LNCaP clone FGC (cell line): ENCODE measurements at regions not wholly inside any gene's neighbourhood (a gene's known extent, or its start where the extent isn't known, plus 50 kb on each side); places are given as distances from the start of the nearest gene placed in this dataset.
A peak's percentile ranks its signal among the peaks of the same experiment; 100 is the strongest.
"Not testable (repeated sequence)": the region's sequence is repeated elsewhere in the genome, so short reads cannot be mapped to it uniquely, and the experiment has no call there.

Source experiments
- DNase-seq: peaks from one replicate; pipeline ENCODE4 v3.0.0-alpha.2; 2011; ENCODE audit warnings: low read depth
- H3K4me3 ChIP-seq: 2 replicates; pipeline ENCODE4 v1.5.1; 2011; ENCODE audit warnings: mild to moderate bottlenecking, low read depth, low read length, control low read depth
- TF ChIP-seq, protein P1 (sequence below): IDR thresholded peaks from 2 replicates; pipeline ENCODE4 v1.5.1; 2012; ENCODE audit warnings: mild to moderate bottlenecking; ENCODE audit not compliant: control insufficient read depth, insufficient read depth; ENCODE audit errors: extremely low read depth

DNA sequence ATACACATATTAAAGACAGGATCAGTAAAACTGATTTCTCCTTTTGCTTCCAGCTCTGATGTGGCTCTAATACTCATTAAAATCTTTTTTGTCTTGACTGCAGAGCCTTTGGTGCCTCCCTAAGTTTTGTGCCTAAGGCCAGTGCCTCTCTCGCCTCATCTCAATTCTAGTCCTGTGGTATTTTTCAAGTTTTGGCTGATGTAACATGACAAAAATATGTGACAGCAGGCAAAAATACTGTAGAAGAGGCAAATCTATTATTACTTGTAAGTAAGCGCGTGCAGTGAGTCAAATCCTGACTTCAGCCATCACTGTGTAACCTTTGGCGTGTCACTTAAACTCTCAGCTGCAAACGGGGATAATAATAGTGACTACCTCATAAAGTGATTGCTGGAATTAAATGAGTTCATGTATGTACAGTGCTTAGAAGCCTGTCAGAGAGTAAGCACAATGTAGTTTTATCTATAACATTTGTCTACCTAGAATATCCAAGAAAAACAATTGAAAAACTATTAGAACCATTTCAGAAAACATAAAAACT, 74.0 kb downstream of the MAB21L3 start:
- H3K4me3 ChIP-seq: no peak overlapping the region
- TF ChIP-seq, protein P1, sequence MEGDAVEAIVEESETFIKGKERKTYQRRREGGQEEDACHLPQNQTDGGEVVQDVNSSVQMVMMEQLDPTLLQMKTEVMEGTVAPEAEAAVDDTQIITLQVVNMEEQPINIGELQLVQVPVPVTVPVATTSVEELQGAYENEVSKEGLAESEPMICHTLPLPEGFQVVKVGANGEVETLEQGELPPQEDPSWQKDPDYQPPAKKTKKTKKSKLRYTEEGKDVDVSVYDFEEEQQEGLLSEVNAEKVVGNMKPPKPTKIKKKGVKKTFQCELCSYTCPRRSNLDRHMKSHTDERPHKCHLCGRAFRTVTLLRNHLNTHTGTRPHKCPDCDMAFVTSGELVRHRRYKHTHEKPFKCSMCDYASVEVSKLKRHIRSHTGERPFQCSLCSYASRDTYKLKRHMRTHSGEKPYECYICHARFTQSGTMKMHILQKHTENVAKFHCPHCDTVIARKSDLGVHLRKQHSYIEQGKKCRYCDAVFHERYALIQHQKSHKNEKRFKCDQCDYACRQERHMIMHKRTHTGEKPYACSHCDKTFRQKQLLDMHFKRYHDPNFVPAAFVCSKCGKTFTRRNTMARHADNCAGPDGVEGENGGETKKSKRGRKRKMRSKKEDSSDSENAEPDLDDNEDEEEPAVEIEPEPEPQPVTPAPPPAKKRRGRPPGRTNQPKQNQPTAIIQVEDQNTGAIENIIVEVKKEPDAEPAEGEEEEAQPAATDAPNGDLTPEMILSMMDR: no peak
- no peak for DNase-seq

DNA sequence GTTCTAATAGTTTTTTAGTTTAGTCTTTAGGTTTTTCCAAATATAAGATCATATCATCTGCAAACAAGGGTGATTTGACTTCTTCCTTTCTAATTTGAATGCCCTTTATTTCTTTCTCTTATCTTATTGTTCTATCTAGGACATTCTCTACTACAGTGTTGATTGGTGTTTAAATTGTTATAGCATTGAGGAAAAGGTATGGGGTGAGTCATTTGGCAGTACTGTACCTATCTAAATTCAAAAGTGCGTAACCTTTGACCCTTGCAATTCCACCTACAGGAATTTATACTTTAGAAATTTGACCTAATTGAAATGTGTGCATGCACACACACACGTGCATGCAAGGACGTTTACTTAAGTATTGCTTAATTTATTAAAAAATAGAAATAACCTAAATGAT, 78.3 kb downstream of the MAB21L3 start:
- TF ChIP-seq, protein P1: no peak
- H3K4me3 ChIP-seq: no peak overlapping the region

DNA sequence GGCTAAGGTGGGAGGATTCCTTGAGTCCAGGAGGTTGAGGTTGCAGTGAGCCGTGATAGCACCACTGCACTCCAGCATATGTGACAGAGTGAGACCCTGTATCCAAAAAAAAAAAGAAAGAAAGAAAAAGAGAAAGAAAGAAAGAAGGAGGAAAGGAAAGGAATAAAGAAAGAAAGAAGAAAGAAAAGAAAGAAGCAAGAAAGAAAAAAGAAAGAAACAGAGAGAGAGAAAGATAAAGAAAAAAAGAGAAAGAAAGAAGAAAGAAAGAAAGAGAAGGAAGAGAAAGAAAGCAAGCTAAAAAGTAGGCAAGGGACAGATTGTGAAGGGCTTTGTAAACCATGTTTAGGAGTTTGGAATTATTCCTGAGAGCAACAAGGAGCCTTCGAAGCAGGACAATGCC, 80.1 kb downstream of the MAB21L3 start:
- TF ChIP-seq, protein P1: no peak
- no peak overlapping the region for H3K4me3 ChIP-seq
- DNase-seq: no peak

More for the DNA sequence above, 78.3 kb downstream of the MAB21L3 start:
- DNase-seq: peak; percentile 75

DNA sequence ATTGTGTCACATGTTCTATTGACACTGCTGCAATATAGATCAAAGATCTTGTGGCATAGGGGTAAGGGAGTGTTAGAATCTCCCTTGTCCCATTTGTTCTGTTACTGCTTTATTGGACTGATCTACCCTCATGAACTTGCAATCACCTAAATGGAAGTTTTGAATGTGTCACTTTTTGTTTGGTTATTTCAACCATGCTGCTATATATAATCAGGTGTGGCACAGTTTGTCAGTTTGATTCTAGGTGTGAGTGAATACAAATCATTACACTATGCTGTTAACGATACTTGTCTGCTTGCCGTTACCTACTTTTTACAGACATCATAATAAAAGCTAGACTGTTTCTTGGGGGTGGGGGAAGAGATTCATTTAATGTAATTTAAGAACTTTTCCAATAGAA, 82.6 kb downstream of the MAB21L3 start:
- TF ChIP-seq, protein P1: no peak
- H3K4me3 ChIP-seq: no peak overlapping the region
- no peak for DNase-seq

DNA sequence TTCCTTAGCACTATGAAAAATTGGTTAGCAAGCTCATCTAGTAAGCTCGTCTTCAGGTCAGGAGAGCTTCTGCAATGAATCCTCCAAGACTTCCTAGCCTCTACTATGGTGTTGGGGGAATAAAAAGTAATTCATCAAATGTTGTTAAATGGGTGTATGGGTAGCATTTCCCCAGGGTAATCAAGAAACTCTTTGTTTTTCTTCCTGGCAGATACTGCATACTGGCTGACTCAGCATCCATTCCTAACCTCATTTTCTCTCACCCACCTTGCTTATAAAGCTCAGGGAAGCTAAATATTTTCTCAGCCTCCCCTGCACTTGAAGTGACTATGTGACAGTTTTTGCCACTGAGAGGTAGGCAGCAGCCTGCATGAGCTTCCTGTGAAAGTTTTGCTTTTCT, 83.4 kb downstream of the MAB21L3 start:
- no peak overlapping the region for H3K4me3 ChIP-seq
- TF ChIP-seq, protein P1: no peak
- no peak for DNase-seq

DNA sequence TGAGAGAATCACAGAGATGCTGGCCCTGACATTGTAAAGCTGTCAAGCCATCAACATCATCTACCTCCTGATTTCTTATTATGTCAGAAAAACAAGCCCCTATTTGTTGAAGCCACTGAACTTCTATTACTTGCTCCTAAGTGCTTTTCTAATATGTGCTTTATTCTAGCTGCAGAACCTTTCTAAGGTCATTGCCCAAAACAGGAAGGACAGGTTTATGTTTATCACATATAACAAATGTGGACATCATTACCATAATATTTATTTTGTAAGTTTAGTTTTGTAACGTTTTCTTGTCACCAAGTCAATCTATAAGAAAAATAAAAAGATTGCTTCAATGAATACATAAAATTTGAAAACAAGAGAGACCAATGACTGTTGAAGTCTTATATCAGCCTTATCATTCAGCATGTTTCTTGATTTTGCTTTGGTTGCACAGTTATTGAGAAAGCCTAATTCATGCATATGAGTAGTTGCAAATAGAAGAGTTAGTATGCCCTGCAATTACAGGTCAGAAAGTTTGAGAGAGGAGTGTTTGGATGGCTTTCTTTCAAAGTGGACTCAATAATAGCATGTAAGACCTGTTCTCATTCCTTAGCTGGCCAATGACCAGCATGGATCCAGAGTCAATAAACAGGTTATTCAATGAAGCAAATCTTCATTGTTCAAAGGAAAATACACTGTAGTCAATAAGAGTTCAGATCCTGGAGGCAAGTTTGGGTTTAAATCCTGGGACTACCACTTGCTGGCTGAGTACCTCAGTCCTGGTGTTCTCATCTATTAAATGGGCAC, 84.1 kb downstream of the MAB21L3 start:
- DNase-seq: peak; percentile 62
- TF ChIP-seq, protein P1: no peak
- no peak overlapping the region for H3K4me3 ChIP-seq

DNA sequence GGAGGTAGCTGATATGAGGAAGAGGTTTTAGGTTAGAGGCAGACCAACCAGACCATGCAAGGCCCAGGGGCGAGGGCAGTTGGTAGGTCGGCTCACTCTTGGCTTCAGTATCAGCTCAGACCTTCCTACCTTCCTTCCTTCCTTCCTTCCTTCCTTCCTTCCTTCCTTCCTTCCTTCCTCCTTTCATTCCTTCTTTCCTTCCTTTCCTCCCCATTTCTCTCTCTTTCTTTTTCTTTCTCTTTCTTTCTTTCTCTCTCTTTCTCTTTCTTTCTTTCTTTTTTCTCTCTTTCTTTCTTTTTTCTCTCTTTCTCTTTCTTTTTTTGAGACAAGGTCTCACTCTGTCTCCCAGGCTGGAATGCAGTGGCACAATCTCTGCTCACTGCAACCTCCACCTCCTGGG, 89.1 kb downstream of the MAB21L3 start:
- not testable (repeated sequence) for H3K4me3 ChIP-seq, DNase-seq
